ENCODE measurements at regions not wholly inside any gene's neighbourhood (a gene's known extent, or its start where the extent isn't known, plus 50 kb on each side); places are given as distances from the start of the nearest gene placed in this dataset.

DNA sequence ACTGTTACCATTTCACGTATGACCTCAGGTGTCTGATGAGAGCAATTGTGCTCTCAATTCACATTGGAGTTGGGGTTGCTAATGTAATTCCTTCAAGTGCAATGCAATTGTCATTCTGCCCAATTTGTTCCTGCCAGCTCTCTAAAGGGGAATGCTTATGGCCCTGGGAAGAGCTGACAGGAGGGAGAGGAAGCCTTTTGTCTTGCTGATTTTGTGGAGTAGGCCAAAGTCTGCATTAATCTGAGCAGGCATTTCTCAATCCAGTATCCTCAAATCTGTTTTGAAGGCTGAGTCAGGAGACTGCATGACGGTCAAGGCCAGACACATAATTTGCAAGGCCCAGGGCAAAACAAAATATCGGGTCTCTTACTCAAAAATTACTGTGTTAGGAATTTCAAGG lies 326.4 kb upstream of the SPHKAP start:
- no peak for TF ChIP-seq CTCF (IDR thresholded peaks at IDR 0.05; ENCODE audit: poor library complexity)
- no peak for TF ChIP-seq EZH2phosphoT487 (IDR thresholded peaks at IDR 0.05; ENCODE audit: low read depth, severe bottlenecking, unreplicated experiment)
